ENCODE measurements at regions not wholly inside any gene's neighbourhood (a gene's known extent, or its start where the extent isn't known, plus 50 kb on each side); places are given as distances from the start of the nearest gene placed in this dataset.

- TF ChIP-seq ZFX (IDR thresholded peaks at IDR 0.05) (no peak), CTCF (conservative IDR thresholded peaks at IDR 0.05) (no peak)
- H3K27ac ChIP-seq = no peak overlapping the region
Observed at GRCh38 chr2:118310681-118311429, 222.6 kb downstream of the INSIG2 start.

GRCh38 chr2:118309946-118310680 lies 221.8 kb downstream of the INSIG2 start:
- H3K27ac ChIP-seq = no peak overlapping the region
- TF ChIP-seq ZFX (IDR thresholded peaks at IDR 0.05) (no peak), CTCF (conservative IDR thresholded peaks at IDR 0.05) (no peak)

- no peak for TF ChIP-seq ZFX (IDR thresholded peaks at IDR 0.05)
- TF ChIP-seq CTCF (conservative IDR thresholded peaks at IDR 0.05) = no peak
- H3K27ac ChIP-seq = no peak overlapping the region
Observed at GRCh38 chr2:118309257-118309945, 221.1 kb downstream of the INSIG2 start.

GRCh38 chr2:118307864-118308263 lies 219.6 kb downstream of the INSIG2 start:
- H3K27ac ChIP-seq = no peak overlapping the region
- TF ChIP-seq CTCF (conservative IDR thresholded peaks at IDR 0.05) (no peak), ZFX (IDR thresholded peaks at IDR 0.05) (no peak)

GRCh38 chr2:118301248-118301647 lies 213.0 kb downstream of the INSIG2 start:
- TF ChIP-seq ZFX (IDR thresholded peaks at IDR 0.05) (no peak), CTCF (conservative IDR thresholded peaks at IDR 0.05) (no peak)
- no peak overlapping the region for H3K27ac ChIP-seq

- no peak overlapping the region for H3K27ac ChIP-seq
Observed at GRCh38 chr2:118300832-118301231, 212.6 kb downstream of the INSIG2 start.

More at GRCh38 chr2:118300832-118301231, 212.6 kb downstream of the INSIG2 start:
- TF ChIP-seq CTCF (conservative IDR thresholded peaks at IDR 0.05) (no peak), ZFX (IDR thresholded peaks at IDR 0.05) (no peak)
